Fibroblast of pulmonary artery (primary cell): ENCODE measurements at regions not wholly inside any gene's neighbourhood (a gene's known extent, or its start where the extent isn't known, plus 50 kb on each side); places are given as distances from the start of the nearest gene placed in this dataset.

Experiments used
- DNase-seq: peaks from one replicate; pipeline ENCODE4 v3.0.0-alpha.2; 2010; ENCODE audit warnings: low read depth
- H3K4me3 ChIP-seq: replicated peaks from 2 replicates; pipeline ENCODE4 v1.5.1; 2011; ENCODE audit warnings: low read depth, mild to moderate bottlenecking, control low read depth, low read length, moderate library complexity
- CTCF ChIP-seq: IDR thresholded peaks from 2 replicates; pipeline ENCODE4 v1.5.1; 2011; ENCODE audit warnings: mild to moderate bottlenecking, control low read depth, low read length, inconsistent platforms; ENCODE audit errors: missing control alignments

- no peak for TF ChIP-seq CTCF
- no peak overlapping the region for H3K4me3 ChIP-seq
- no peak for DNase-seq
These were observed 839.6 kb downstream of the ADGRL2 start for GRCh38 chr1:82640352-82640751.

- DNase-seq = no peak
- TF ChIP-seq CTCF = no peak
These were observed 833.5 kb downstream of the ADGRL2 start for GRCh38 chr1:82634266-82634665.

GRCh38 chr1:82632155-82632554 is 831.4 kb downstream of the ADGRL2 start:
- DNase-seq = no peak
- H3K4me3 ChIP-seq = no peak overlapping the region
- no peak for TF ChIP-seq CTCF

More at GRCh38 chr1:82634266-82634665, 833.5 kb downstream of the ADGRL2 start:
- no peak overlapping the region for H3K4me3 ChIP-seq

- no peak for DNase-seq
- no peak for TF ChIP-seq CTCF
- H3K4me3 ChIP-seq = no peak overlapping the region
These were observed 828.2 kb downstream of the ADGRL2 start for GRCh38 chr1:82628887-82629286.

- DNase-seq = no peak
- H3K4me3 ChIP-seq = no peak overlapping the region
- no peak for TF ChIP-seq CTCF
These were observed 824.8 kb downstream of the ADGRL2 start for GRCh38 chr1:82625537-82625936.

- no peak for TF ChIP-seq CTCF
- H3K4me3 ChIP-seq = no peak overlapping the region
- no peak for DNase-seq
These were observed 820.3 kb downstream of the ADGRL2 start for GRCh38 chr1:82621076-82621475.

- TF ChIP-seq CTCF = no peak
- no peak for DNase-seq
- H3K4me3 ChIP-seq = no peak overlapping the region
These were observed 813.4 kb downstream of the ADGRL2 start for GRCh38 chr1:82614090-82614489.
